ENCODE measurements at regions not wholly inside any gene's neighbourhood (a gene's known extent, or its start where the extent isn't known, plus 50 kb on each side); places are given as distances from the start of the nearest gene placed in this dataset.
A peak's percentile ranks its signal among the peaks of the same experiment; 100 is the strongest.
"Not testable (repeated sequence)": the region's sequence is repeated elsewhere in the genome, so short reads cannot be mapped to it uniquely, and the experiment has no call there.

DNA sequence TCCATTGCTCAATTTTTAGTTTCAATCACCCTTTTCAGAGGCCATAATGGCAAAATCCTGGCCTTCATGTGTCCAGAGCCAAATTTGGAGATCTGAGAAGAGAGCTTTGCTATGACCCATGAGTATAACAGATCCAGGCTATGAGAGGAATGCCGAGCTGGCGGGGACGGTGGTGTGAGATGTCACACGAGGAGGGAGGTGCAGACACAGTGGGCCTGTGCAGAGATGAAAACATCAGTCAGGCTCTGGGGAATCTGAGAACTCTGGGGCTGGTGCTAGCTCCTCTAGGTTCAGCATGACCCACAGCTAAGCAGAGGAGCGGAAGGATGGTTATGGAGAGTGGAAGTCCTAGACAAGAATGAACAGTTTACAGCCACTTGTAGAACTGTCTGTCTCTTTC lies 398.3 kb upstream of the ATP10A start:
- no peak for DNase-seq (ENCODE audit: low read depth)

DNA sequence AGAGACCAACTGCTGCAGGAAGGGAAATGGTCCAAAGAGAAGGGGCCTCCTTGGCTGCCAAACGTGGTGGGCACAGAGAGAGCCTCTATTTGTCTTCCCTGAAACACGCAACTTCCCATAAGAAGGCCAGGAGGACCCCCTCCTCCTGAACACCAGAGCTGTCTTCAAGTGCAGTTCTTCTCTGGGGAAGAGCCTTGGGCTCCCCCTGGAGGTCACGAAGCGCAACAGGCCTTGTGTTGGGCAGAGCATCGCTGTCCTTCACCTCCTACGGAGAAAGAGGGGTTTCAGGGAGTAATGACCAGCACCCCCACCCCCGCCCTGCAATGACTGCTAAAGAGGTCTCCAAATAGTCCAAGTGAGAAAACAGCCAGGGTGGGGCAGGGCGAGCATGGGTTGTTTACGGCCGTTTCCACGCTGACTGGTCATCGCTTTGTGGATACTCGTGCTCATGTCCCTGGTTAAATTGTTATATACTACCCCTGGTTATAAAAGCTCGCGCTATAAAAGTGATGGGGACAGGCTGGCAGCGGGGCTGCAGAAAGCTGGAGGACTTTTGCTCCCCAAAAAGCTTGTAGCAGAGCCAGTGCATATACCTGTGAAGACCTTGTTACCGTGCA lies 397.5 kb upstream of the ATP10A start:
- DNase-seq (ENCODE audit: low read depth) = peak; percentile 6

- DNase-seq (ENCODE audit: low read depth) = no peak
These were observed 396.5 kb upstream of the ATP10A start for GRCh38 chr15:26259581-26259980.

DNA sequence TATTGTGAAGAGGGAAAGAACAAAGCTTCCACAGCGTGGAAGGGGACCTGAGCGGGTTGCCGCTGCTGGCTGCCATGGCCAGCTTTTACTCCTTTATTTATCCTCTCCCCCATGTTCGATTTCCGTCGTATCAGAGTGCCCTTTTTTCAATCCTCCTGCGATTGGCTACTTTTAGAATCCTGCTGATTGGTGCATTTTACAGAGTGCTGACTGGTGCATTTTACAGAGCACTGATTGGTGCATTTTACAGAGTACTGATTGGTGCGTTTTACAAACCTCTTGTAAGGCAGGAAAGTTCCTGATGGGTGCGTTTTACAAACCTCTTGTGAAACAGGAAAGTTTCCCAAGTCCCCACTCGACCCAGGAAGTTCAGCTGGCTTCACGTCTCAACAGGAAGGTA lies 381.7 kb upstream of the ATP10A start:
- not testable (repeated sequence) for DNase-seq (ENCODE audit: low read depth)

DNA sequence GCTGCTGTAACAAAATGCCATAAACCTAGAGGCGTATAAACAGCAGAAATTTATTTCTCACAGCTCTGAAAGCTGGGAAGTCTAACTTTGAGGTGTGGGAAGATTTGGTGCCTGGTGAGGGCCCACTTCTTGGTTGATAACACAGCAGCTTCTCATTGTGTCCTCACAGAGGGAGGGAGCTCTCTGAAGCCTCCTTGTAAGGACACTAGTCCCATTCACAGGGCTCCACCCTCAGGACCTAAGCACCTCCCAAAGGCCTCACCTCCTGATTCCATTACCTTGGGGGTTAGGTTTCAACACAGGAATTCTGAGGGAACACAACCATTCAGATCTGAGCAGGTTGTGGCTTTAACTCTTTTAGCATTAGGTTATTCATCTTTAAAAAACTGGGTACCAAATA lies 380.3 kb upstream of the ATP10A start:
- DNase-seq (ENCODE audit: low read depth) = no peak

DNA sequence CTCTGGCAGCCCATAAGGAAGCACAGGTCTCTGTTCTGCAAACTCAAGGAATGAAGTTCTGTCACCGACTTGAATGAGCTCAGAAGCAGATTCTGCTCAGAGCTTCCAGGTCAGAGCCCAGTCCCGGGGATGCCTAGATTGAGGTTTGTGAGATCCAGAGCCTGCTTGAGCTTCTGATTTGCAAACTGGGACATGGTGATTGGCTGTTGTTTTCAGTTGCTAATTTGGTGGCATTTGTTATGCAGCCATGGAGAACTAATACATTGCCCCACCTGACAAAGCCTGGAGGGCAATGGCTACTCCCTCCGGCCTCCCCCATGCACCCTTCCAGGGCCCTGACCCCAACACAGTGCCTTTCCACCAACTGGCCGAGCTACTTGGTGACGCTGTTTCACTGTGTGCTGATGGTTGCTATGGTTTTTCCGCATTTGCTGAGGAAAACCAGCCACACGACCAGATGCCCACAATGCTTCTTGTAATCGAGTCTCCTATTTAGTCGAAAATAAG lies 379.5 kb upstream of the ATP10A start:
- no peak for DNase-seq (ENCODE audit: low read depth)

DNA sequence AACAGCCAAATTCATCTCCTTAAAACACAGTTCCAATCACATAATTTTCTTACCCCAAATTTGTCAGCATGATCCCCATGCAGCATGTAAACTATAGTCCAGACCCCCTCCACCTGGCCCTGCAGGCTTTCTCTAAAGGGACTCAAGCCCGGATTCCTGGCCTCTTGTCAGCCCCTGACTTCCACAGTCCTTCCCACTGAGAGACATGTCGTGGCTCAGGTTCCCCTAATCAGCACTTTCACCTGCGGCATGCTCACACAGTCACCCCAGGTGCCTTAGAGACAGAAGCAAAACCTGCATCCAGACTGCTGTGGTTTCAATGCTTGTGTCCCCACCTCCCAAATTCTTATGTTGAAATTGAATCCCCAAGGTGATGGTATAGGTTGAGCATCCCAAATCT lies 372.7 kb upstream of the ATP10A start:
- no peak for DNase-seq (ENCODE audit: low read depth)

DNA sequence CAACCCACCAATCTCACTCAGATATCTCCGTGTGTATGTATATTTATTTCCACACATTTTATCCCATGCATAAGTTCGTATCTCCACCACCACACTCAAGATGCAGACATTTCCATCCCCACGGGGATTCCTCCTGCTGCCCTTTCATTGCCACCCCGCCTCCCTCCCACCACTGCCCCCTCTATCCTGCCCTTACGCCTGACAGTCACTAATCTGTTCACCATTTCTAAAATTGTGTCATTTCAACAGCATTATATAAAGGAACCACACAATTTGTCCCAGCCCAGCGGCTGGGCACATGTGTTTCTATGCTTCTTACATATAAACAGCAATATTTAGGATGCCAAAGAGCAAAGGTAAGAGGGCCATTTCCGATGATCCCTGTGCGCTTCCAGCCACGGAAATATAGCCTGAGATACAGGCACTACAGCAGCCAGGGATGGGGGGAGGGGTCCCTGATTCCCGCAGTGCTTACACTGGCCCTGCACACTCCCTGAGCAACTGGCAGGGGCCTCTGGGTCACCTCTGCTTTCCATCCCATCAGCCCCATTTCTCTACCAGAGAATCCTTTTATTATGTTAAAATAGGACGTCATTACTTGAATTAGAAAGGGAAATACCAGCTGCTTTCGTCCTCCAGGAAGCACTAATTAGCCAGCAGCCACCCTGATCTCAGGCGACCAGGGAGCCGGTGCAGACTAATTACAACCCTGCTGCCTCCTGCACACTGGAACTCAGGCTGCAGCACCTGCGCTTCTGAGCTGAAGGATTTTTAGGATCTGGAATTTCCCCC lies 372.0 kb upstream of the ATP10A start:
- DNase-seq (ENCODE audit: low read depth) = no peak

DNA sequence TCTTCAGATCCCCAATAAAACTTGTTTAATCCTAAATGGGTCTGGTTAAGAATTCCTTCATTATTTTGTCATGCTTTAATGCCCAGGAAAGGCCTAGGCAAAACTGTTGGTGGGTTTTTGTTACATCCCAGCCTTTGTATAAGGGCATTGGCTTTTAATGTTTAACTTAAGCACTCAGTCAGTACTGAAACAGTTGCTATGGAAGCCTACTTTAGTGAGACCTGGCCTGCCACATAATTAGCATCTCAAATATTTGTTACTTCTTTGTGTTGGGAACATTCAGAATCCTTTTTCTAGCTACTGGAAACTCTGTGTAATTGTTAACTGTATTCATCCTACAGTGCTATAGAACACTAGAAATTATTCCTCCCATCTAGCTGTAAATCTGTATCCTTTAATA lies 369.6 kb upstream of the ATP10A start:
- no peak for DNase-seq (ENCODE audit: low read depth)

DNA sequence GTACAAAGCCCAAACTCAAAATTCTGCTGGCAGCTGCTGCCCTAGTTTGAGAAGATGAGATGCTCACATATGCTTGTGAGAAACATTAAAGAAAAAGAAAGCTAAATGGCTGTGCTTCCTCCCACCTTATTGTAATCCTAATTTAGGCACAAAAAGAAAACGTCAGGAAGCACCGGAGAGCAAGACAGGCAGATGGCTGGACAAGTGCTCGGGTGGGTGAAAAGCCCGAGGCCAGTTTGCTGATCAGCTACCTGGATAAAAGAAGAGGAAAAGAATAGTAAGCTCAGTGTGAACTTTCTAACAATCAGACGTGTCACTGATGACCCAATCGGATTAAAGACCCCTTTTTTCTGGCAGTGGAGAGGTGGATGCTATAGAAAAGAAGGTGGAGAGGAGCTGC lies 368.0 kb upstream of the ATP10A start:
- no peak for DNase-seq (ENCODE audit: low read depth)

DNA sequence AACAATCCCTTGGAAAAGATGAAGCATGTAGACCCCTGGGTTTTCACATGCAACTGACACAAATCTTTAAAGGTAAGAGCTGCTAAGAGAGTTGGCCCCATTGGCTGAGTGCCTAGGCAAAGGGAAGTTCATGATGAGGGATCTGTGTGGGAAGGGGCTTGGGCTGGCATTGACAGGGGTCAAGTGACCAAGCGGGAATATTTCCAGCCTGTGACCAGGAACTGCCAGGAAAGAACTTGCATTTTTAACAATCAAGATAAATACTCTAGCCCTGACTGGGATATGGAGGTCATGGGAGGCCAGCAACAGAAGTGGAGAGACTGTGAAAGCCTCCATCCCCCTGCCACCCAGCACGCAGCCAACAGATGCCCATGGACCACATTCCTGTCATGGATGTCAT lies 361.1 kb upstream of the ATP10A start:
- DNase-seq (ENCODE audit: low read depth) = no peak

DNA sequence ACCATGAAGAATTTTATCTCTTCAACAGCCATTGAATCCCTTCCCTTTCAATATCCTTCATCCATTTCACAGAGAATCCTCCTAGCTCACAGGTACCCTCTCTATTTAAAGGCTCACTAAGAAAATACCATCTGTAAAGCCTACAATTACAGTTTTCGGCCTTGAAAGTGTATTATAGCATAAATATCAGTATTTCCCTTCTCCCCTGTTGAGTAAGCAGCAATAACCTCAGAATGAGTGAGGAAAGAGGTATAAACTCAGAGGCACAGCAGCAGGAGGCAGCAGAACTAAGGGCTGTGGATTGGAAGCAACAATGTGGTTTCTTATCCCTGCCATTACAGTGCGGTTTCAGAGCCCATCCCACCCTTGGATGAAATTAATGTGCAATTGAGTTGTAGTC lies 360.6 kb upstream of the ATP10A start:
- no peak for DNase-seq (ENCODE audit: low read depth)

GRCh38 chr15:26222781-26223180 lies 359.7 kb upstream of the ATP10A start:
- no peak for DNase-seq (ENCODE audit: low read depth)

- not testable (repeated sequence) for DNase-seq (ENCODE audit: low read depth)
These were observed 353.9 kb upstream of the ATP10A start for GRCh38 chr15:26217043-26217442.

DNA sequence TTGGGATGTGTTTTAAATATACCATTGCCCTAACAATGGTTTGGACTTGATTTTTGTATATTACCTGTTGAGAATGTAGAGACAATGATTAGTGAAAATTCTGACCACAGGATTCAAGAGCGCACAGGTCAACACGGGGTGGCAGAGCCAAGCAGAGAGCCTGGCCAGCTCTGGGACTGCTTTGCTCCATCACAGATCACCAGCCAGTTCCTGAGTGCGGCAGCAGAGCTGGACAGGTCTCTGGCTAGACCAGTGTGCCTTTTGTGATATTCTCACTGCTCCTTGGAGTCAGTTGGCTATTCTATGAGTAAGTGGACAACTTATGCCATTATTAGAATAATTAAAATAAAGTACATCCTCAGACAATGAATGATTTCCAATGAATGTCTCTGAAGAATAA lies 351.2 kb upstream of the ATP10A start:
- no peak for DNase-seq (ENCODE audit: low read depth)

DNA sequence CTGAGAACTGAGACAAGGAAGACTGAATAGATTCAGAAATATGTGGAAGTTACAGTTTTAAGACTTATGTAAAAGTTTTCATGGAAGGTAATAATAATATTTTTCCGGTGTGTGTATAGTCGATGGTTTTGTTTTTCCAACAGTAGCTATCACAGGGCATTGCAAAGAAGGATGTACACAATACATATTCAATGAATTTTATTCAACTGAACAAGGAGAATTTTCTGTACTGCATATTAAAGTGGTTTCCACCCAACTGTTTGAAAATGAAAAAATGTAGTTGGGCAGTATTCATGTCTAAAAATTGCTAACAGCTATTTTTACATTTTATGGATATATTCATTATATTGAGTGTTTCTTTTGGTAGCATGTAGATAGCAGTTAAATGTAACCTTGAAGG lies 350.3 kb upstream of the ATP10A start:
- no peak for DNase-seq (ENCODE audit: low read depth)

- DNase-seq (ENCODE audit: low read depth) = no peak
These were observed 349.0 kb upstream of the ATP10A start for GRCh38 chr15:26212109-26212508.

DNA sequence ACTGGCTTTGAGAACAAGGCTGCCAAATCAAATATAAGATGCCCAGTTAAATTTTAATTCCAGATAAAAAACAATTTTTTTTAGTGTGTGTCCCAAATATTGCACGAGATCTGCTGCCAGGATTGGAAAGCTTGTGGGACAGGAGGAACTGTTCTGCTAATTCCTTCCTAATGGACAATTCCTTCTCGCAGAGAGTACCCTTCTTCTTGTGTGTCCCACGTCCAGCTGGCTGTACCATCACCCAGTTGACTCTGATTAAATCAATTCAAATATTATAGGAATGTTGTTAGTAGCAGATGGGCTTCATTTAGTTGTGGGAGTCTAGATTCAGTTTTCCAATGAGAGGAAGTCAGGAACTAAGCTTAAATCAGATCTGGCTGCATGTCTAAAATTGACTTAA lies 347.9 kb upstream of the ATP10A start:
- DNase-seq (ENCODE audit: low read depth) = no peak

GRCh38 chr15:26201177-26201858 lies 338.2 kb upstream of the ATP10A start:
- no peak for DNase-seq (ENCODE audit: low read depth)

DNA sequence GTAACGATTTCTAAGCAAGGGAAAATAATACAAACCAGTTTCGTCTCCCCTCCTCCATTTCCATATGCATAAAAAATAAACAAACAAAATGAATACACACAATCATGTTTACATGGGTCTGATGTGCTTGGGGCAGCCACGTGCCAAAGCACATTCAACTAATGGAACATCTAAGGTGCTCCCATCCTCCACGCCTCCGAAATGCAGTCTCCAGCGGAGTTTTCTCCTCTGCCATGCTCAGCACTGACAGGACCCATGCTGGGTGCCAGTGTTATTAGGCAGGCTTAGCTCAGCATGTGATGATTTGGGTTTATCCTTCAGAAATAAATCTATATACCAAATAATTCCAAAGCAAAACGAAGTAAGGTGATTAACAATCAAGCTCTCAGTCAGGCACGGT lies 337.3 kb upstream of the ATP10A start:
- DNase-seq (ENCODE audit: low read depth) = no peak

DNA sequence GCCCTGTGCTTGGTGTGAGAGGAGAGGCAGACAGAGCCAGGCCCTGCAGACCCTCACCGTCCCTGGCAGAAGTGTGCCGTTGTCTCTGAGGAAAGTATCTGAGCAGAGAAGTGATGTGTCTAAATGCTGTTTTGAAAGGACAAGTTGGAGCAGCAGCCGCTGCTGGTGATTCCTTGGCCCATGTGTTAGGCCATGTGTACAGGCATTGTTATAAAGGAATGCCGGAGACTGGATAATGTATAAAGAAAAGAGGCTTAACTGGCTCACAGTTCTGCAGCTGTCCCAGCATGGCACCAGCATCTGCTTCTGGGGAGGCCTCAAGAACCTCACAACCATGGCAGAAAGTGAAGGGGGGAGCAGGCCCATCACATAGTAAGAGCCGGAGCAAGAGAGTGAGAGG lies 334.6 kb upstream of the ATP10A start:
- no peak for DNase-seq (ENCODE audit: low read depth)

- DNase-seq (ENCODE audit: low read depth) = no peak
These were observed 333.9 kb upstream of the ATP10A start for GRCh38 chr15:26197060-26197459.

DNA sequence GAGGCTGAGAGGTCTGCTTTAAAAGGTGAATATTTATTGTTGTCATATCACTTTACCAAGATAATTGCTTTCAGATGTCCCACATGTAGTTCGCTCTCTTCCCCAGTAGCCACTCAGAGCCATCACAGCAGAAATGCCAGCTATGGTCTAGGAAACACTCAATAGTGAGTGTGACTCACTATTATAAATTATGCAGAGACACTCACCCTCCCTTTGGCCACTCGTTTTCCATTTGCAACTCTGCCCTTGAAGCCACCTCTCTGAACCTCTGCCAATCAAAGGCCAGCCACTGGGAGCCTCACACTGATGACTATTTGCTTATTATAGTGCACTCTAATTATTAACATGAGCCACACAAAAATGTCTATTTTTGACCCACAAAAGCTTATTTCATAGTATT lies 328.1 kb upstream of the ATP10A start:
- DNase-seq (ENCODE audit: low read depth) = no peak

Measured in forelimb muscle (tissue), 1 donor.